Stimulated activated CD4-positive, alpha-beta T cell treated with anti-CD3 and anti-CD28 coated beads, Interleukin-4, amount 100 ng/mL, for 24 hours (primary cell): ENCODE measurements at regions not wholly inside any gene's neighbourhood (a gene's known extent, or its start where the extent isn't known, plus 50 kb on each side); places are given as distances from the start of the nearest gene placed in this dataset.
"Not testable (repeated sequence)": the region's sequence is repeated elsewhere in the genome, so short reads cannot be mapped to it uniquely, and the experiment has no call there.

Source experiments
- DNase-seq: peaks from one replicate; pipeline ENCODE4 v3.0.0-alpha.2; 2020

DNA sequence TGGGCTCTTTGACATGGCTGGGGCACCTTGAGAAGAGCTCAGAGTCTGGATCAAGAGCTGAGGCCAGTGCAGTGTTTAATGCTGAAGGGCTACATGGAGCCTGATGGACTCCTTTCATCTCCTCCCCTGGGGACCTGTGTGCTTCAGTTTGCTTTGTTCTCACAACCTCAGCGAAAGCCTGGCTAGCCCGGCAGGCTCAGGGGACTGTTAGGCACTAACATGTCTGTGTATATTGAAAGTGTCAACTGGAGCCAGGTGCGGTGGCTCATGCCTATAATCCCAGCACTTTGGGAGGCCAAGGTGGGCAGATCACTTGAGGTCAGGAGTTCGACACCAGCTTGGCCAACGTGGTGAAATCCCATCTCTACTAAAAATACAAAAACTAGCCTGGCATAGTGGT lies 194.5 kb downstream of the C1orf94 start:
- DNase-seq: not testable (repeated sequence)

DNA sequence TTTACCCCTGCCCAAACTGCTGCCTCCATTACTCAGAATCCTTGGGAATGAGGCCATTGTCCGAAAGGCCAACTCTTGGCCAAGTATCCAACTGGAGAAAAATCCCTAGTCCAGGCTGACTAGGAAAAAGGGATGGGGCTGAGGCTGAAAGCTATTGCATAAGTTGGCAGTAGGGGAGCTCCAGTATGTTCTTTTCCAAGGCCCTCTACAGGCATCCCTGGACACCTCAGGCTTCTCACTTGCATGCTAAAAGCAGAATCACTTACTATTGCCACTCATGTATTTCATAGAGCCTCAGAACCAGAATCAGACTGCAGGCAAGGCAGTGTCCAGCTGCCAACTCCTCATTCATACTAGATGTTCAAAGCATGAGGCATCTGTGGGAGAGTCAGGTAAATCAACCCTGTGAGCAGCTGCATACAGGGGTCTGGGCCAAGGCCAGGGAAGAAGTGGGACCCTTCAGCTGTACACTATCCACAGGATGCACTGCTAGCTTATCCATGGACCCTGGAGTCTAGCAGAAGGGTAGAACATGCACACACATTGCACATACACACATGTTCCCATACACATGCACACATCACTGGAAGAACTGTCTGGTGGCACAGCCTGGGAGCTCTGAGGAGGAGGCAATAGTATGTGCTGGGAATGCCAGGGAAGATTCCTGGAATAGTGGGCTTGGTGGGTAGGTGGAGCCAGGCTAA lies 195.3 kb downstream of the C1orf94 start:
- DNase-seq: no peak

DNA sequence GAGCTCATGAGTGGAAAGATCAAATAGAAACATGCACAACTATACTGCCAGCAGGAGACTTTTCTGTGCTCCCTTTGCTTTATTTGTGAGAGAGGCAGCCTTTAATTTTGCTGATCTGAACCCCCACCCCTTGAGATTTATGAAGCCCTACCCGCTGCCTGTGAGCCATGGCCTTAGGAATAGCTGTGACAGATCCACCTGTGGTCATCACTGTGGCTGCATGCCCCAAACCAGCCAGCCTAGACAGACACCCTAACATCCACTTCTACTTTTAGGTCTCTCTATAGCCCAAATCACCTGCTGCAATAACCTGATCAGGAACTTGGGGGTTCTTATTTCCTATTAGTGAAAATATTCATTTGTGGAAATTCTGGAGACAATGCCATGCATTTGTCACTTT lies 196.2 kb downstream of the C1orf94 start:
- DNase-seq: no peak

DNA sequence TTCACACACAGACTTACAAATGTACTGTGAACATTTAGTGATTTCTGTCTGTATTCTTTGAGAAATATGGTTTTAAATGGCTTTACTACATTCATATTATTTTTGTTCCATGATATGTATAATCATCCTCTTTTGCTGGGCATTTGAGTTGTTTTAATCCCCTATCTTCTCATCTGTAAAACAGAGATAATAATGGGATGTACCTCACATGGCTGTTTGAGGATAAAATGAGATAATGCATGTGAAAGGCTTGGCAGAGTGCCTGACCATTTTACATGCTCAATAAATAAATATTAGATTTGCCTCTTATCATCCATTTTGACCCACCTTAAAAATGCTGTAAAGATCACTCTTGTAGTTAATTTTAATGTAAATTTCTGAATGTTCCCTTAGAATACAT lies 197.2 kb downstream of the C1orf94 start:
- DNase-seq: no peak

DNA sequence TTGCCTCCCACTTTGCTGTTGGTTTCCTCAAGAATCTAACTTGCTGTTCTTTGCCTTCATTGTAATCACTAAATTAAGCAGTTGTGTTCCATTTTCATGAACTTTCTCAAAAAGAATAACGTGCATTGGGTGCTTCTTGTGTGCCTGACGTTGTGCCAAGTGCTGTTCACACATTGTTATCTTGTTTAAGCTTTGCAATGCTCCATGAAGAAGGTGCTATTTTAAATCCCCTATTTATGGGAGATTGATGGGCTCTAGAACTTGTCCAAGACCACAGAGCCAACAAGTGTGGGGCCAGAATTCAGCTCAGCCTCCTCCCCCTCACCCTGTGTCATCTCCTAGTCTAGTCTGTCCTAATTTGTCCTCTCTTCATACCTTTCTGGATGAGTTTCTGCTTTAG lies 199.8 kb downstream of the C1orf94 start:
- DNase-seq: no peak

DNA sequence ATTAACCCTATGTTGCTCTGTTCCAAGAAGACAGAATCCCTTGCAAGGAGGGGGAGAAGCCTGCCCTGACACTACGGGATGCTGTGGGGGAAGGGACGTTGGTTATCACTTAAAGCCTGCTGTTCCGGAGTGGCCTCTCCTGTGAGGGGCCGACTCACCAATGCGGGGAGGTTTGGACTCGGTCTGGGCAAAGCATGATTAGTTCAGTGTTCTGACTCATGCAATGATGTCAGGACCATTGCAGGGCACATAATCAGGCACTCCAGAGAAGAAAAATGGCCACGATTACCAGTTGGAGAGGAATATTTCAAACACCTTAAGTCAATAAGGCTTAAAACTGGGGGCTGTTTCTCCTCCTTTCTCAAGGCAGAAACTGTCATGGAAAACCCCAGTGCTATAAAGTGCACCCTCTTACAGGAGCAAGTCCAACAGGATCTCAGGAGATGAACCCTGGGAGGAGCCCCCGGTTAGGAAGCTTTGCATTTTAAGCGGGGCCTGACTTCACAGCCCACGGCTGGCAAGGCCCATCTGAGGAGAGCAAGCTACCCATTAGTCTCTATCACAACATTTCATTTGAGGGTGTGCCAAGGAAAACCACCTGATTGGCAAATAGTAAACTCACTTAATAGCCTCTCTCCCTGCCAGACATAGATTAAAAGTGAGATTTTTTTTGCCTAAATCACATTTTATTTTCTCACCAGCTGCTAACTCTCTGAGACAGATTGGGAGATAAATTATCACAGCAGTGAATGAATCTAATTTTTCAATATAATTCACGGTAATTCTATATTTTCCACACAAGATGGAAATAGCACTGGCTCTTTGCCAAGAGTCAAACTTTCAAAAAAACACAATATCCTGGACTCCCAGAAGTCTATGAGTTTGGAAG lies 202.5 kb downstream of the C1orf94 start:
- no peak for DNase-seq

DNA sequence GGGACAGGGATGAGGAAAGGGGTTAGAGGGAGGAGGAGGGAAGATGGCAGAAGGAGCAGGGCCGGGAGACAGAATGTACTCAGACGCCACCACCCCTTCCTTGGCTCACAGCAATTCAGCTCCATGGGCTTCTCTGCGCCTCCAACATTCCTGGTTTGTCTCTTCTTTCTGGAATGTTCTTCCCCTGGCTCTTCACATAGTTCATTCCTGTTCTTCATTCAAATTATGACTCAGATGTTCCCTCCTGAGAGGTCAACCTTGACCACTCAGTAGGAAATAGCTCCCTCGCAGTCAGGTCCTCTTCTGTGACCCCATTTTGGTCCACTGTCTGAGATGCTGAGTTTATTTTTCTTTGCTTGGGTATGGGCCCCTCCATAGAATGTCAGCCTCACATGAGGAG lies 203.2 kb downstream of the C1orf94 start:
- no peak for DNase-seq

DNA sequence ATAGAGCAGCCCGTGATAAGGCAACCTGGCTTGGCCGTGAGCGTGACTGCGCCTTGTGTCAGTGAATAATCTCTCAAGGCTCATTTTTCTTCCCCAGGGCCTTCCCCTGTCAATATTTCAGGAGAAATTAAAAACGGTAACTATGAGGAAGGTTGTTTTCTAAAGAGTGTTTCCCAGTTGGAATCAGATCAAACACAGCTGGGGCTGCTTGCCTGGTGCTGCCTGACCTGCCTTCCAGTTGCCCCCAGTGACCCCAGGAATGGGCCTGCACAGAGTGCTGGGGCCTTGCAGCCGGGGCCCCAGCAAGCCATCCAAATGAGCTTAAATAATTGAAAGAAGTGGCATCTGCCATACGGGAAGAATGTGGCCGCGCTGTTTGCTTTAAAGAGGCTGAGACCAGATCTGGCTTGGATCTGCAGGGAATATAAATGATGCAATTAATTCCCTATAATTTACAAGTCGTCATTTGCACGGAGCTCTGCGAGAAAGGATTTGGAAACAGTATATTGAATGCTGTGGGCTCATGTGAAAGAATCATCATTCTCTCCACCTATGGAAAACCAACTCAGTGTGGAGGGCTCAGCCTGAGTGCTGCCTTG lies 203.9 kb downstream of the C1orf94 start:
- no peak for DNase-seq

DNA sequence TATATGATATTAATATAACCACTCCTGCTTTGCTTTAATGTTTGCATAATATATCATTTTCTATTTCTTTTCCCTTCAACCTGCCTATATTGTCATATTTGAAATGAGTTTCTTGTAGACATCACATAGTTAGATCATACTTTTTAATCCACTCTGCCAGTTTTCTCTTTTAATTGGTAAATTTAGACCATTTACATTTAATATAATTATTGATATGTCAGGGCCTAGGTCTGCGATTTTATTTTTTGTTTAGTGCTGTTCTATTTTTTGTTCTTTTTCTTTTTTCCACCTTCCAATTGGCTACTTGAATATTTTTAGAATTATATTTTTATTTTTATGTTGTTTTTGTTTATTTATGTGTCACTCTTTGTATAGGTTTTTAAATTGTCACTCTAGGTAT lies 213.3 kb downstream of the C1orf94 start:
- DNase-seq: no peak

DNA sequence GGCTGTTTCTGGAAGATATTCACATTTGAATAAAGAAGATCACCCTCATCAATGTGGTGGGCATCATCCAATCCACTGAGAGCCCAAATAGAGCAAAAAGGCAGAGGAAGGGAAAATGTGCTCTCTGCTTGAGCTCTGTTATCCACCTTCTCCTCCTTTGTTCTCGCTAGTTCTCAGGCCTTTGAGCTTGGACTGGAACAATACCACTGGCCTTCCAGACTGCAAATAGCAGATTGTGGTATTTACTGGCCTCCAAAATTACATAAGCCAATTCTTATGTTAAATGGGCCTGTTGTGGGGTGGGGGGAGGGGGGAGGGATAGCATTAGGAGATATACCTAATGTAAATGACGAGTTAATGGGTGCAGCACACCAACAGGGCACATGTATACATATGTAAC lies 219.3 kb downstream of the C1orf94 start:
- no peak for DNase-seq

DNA sequence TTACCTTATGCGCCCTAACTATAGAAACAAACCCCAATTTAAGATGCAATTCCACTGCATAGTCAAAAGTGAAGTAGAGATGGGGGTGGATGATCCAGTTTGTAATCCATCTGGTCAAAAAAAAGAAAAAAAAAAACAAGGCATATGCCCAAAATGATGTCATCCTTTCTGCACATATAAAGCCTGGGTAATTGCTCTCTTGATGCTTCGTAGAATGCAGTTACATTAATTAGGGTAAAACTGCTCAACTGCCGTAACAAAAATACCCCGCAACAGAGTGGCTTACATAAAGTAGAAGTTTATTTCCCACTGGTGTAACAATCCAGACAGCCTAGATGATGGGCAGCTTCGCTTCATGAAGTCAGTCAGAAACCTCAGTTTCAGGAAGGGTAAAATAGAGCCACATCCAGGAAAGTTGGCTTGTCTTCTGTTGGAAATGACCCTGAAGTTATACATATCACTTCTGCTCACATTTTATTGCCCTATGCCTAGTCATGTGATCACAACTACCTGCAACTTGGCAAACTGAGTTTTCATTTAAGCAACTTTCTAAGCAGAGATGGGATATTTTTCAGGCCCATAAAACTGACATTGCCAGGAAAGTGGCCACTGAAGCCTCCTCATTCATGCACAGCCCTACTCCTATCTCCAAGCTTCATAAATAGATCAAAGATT lies 221.7 kb downstream of the C1orf94 start:
- no peak for DNase-seq

DNA sequence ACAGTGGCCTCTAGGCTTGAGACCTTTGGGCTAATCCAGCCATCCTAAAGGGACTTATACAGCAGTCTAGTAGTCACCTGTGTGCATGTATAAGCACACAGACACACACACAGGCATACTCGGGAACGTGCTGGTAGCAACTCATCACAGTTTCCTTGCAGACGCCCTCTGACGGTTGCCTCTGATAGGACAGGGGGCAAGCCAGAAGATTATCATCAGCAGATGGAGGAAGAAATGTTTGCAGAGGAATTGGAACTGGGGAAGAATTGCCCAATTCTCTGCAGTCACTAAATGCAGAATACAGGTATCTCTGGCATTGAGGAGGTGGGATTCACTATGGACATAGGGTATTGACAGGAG lies 222.2 kb downstream of the C1orf94 start:
- DNase-seq: no peak

DNA sequence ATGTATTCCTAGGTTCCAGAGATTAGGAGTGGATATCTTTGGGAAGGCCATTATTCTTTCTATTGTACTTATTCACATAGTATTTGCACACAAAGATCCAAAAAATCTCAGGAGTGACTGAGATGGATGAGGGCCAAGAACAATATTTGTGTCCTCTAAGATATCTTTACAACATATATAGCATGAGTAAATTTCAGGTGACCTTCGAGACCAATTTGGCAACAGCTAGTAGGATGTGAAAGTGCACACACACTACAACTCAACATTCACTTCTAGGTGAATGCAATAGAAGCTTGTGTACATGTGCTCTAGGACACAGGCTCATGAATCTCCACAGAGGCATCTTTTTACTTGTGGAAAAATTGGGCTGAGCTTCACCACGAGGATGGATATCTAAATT lies 224.0 kb downstream of the C1orf94 start:
- DNase-seq: no peak

DNA sequence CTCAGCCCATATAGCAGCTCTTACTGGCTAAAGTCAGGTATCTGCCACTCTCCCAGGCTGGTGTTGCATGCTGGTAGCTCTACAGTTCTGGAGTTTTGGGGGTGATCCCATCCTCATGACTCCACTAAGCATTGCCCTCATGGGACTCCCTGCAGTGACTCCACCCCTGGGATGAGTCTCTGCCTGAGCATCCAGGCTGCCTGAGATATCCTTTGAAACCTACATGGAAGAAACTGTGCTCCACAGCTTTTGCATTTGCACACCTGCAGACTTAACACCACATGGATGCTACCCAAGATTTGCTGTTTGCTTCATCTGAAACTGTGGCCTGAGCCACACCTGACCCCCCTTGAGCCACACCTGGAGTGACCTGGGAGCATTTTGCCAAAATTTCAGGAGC lies 226.4 kb downstream of the C1orf94 start:
- no peak for DNase-seq

DNA sequence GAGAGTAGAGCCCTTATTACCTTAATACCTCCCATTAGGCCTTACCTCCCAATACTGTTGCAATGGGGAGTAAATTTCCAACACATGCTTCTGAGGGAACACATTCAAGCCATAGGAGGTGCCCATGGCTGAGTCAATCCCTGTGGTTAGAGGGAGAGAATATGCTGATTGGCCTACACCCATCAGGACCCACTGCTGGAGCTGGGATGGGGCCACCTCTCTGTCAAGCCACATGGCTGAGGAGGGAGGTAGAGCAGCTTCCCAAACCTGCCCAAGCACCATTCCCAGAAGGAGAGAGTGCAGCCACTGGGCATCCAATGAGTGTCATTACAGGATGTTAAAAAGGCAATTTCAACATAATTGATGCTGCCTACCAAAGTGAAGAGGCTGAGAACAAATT lies 228.1 kb downstream of the C1orf94 start:
- no peak for DNase-seq

DNA sequence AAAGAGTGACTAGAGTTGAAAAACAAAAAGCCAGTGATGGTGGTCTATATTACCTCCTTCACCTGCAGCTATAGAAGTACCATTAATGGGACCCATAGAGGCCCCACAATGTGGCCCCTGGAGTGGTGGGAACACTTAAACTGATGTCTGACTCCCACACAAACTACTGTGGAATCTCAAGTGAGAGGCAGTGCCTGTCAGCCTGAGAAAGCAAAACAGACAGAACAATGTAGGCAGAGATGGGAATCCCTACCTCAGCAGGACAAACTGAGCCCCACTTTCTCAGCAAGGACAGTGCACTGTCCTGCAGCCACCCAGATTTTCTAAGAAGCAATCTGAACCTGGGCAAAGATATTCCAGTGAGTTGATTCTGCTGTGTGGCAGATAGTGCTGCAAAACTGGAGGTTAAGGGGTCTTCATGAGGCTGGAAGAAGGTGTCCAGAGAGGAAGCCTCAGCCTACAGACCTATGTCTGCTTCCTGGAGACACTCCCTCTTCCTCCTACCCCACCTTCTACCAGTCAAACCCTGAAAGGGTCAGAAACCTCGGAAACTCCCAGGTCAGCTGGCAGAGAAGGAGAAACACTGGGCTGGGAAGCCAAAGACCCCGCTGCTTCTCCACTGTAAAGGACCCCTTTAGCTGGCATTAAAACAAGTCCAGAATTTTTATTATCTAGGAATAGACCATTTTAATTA lies 228.7 kb downstream of the C1orf94 start:
- no peak for DNase-seq

DNA sequence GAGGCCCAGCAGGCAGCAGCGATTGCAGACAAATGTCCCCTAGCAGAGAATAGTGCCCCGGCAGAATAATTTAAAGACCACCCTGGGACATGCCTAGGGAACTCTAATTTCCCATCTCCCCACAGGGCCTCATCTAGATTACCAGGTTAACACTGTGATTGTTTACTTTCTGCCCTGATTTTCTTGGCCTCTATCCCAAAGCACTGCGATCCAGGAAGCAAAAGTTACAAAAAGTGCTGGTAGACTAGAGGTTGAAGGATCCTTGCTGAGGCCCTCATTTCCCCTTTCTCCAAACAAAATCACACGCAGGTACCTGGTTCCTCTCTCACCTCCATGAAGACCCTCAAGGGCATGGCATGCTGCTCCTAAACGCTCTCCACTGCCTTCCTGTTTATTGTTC lies 229.7 kb downstream of the C1orf94 start:
- no peak for DNase-seq

DNA sequence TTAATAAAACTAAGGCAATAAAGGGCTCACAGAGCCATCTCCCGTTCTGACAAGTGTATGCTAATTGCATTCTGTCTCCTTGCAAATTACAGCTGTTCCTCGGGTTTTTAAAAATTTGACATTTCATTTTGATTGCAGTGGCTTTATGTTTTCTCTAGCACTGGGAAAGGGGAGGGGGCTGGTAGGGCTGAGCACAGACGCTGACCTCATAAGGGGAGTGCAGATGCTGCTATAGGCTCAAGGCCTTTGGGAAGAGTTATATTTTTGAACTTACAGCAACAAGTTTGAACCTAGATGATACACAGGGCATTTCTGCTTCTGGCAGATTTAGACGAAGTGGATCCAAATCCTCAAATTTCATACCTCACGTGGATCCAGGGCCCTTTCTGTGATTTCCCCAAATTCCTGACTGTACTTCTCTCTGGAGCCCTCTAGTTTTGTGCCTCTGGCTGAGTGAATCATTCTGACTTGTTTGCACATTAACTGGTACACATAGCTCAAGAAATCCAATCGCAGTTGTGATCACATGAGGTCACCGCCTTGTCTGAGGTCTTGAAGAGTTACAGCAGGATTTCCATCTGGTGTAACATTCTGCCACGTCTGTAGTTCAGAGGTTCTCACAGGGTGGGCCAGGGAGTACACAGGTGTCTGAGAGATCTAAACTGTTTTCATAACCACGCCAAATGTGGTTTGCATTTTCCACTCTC lies 230.3 kb downstream of the C1orf94 start:
- DNase-seq: no peak

DNA sequence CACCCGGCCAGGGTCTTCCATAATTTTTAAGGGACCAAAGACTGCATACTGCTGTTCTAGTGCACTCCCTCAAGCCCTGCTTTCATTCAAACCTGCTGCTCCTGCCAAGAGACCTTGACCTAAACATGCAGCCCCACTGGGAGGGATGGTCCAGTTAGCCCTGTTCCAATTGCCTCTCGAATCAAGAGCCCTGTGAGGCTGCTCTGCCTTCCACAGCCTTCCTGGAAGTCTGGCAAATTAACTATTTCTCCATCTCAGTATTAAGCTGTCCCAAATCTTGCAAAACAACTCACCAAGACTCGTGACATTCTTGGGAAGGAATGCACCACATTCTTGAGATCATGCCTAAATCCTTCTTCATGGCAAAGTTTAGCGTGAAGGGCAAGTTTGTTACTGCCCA lies 231.3 kb downstream of the C1orf94 start:
- no peak for DNase-seq

DNA sequence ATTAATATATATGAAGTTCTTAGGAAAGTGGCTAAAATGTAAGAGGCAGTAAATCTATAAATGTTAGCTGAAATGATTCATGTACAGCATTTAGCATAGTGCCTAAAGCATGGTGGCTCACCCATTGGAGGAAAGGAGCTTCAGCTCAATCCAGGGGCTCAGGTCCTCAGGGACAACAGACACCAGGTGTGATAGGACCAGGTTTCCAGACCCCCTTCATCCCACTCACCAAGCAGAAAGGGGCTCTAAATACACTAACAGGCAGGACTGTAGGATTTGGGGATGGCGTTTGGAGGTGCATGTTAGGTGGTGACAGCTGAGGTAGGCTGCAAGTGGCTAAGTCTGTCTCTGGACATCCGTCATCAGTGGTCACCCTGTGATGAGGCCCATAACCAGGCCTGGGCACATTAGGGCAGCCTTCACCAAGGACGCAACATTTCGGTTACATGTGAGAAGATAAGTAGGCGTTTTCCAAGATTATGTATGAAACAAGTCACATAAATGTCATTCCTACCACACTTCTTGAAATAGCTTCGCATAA lies 233.1 kb downstream of the C1orf94 start:
- no peak for DNase-seq

DNA sequence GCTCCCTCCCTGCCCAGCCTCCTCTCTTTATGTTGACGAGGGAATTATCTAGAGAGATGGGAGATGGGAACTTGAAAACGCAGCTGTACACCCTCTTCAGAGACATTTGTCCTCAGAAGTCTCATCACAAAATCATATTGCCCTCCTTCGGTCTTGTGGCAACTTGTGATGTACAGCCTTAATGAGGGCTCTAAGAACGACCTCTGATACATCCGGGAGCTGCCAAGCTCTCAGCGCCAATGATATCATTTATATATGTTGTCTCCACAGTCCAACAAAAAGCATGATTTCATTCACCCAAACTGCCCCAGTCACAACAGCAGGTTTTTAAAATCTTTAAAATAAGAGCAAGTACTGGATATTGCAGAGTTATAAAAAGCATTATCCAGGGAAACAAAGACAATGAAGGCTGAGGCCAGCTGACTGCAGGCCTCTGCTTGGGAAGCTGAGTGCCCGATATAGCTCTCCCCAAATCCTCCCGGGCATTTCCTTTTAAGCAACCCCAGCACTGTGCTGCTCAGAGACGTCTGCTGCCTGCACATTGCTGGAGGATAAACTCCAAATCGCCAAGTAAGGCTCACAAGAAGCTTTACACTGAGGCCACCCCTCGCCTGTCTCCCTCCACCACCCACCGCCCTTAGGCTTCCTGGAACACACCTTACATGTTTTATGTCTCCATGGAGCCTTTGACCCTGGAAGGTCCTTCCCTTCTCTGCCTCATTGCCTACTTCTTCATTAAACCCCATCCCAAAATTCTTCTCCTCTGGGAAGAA lies 236.1 kb downstream of the C1orf94 start:
- no peak for DNase-seq
